HCT116 (cell line): ENCODE measurements at regions not wholly inside any gene's neighbourhood (a gene's known extent, or its start where the extent isn't known, plus 50 kb on each side); places are given as distances from the start of the nearest gene placed in this dataset.

ENCODE experiments used
- ATAC-seq: fragments of 200-7000 bp; cut with Tn5 transposase; 2 replicates; pipeline ENCODE4 v1.9.1; 2020; ENCODE audit warnings: mild to moderate bottlenecking, moderate library complexity
- BruUV-seq: library from RNA; stranded (reverse); fragments of 400-500 nt; replicated peaks from 2 replicates; lab custom pipeline; 2021; lab: Mats Ljungman, UMichigan
- CTCF ChIA-PET: fragments of 300-600 bp; sonication (Branson Sonifier 250); formaldehyde crosslinking; loops from one replicate; lab custom pipeline; 2021; ENCODE audit warnings: antibody characterized with exemption; lab: Charles Lee
- POLR2A ChIA-PET: fragments of 300-600, 350-600 bp; sonication (Branson Sonifier 250); formaldehyde crosslinking; loops from one replicate; lab custom pipeline; 2021; ENCODE audit warnings: antibody characterized with exemption; lab: Charles Lee
- RAD21 ChIA-PET, 2 experiments: fragments of 300-600 bp; sonication (Branson Sonifier 250); formaldehyde crosslinking; loops; one replicate each; lab custom pipeline; 2023; ENCODE audit warnings: low total read pairs in 2 of 2; ENCODE audit not compliant: uncharacterized antibody in 2 of 2, unreplicated experiment in 2 of 2, low non-redundant PET in 1 of 2; lab: Charles Lee
- DNase-seq: peaks from one replicate; pipeline ENCODE4 v3.0.0-alpha.2; 2010; ENCODE audit warnings: low read depth, low spot score
- H2AFZ ChIP-seq: fragments of 200-600 bp; shearing (Covaris generic), sonication (generic); 2 replicates; pipeline ENCODE4 v1.6.1; 2017; ENCODE audit warnings: low read depth, mixed run types, mixed read lengths, antibody characterized with exemption, low read length; ENCODE audit not compliant: poor library complexity, severe bottlenecking
- H3K27ac ChIP-seq: 2 replicates; pipeline ENCODE4 v1.5.1; 2012; ENCODE audit warnings: low read depth, low read length
- H3K27me3 ChIP-seq: fragments of 200-600 bp; sonication (generic); 2 replicates; pipeline ENCODE4 v1.6.1; 2016; ENCODE audit warnings: mixed run types, low read length, mixed read lengths; ENCODE audit not compliant: insufficient read depth
- H3K36me3 ChIP-seq, 2 experiments: fragments of 200-500 bp in 1 of 2; fragments of 200-600 bp in 1 of 2; sonication (Bioruptor generic) in 1 of 2; sonication (generic) in 1 of 2; 2 replicates each; pipeline versions ENCODE4 v1.5.1 to v1.6.1; 2014 to 2016; ENCODE audit warnings: low read length in 2 of 2, inconsistent platforms in 1 of 2, mixed read lengths in 1 of 2, mixed run types in 1 of 2; ENCODE audit not compliant: insufficient read depth in 2 of 2, control insufficient read depth in 1 of 2
- H3K4me1 ChIP-seq, 2 experiments: fragments of 200-600 bp in 1 of 2; sonication (generic) in 1 of 2; 2 replicates each; pipeline versions ENCODE4 v1.5.1 to v1.6.1; 2012 to 2017; ENCODE audit warnings: low read length in 2 of 2, inconsistent platforms in 1 of 2, mild to moderate bottlenecking in 1 of 2, mixed read lengths in 1 of 2, mixed run types in 1 of 2, moderate library complexity in 1 of 2; ENCODE audit not compliant: insufficient read depth in 2 of 2, control insufficient read depth in 1 of 2
- H3K4me2 ChIP-seq: fragments of 200-600 bp; sonication (generic); 2 replicates; pipeline ENCODE4 v1.6.1; 2017; ENCODE audit warnings: mixed run types, low read length, mixed read lengths
- H3K4me3 ChIP-seq, 2 experiments: fragments of 200-600 bp in 1 of 2; sonication (generic) in 1 of 2; replicated peaks in 1 of 2; 2 replicates each; pipeline ENCODE4 v1.5.1; 2011 to 2016; ENCODE audit warnings: low read length in 2 of 2, control low read depth in 1 of 2, low read depth in 1 of 2, mild to moderate bottlenecking in 1 of 2, mixed read lengths in 1 of 2, mixed run types in 1 of 2
- H3K79me2 ChIP-seq: fragments of 200-600 bp; sonication (generic); 2 replicates; pipeline ENCODE4 v1.6.1; 2017; ENCODE audit warnings: mild to moderate bottlenecking, mixed run types, low read length, moderate library complexity, mixed read lengths; ENCODE audit not compliant: insufficient read depth
- H3K9ac ChIP-seq: fragments of 200-600 bp; sonication (generic); 2 replicates; pipeline ENCODE4 v1.6.1; 2016; ENCODE audit warnings: low read length, mixed read lengths
- H3K9me2 ChIP-seq: fragments of 200-600 bp; sonication (generic), shearing (Covaris generic); 2 replicates; pipeline ENCODE4 v1.6.1; 2017; ENCODE audit warnings: mixed run types, mild to moderate bottlenecking, moderate library complexity; ENCODE audit not compliant: insufficient read depth
- H3K9me3 ChIP-seq, 2 experiments: fragments of 200-500 bp in 1 of 2; fragments of 200-600 bp in 1 of 2; sonication (Bioruptor generic) in 1 of 2; sonication (generic) in 1 of 2; 2 replicates each; pipeline ENCODE4 v1.6.1; 2014 to 2017; ENCODE audit warnings: low read length in 2 of 2, mixed read lengths in 2 of 2, inconsistent platforms in 1 of 2, low read depth in 1 of 2, mild to moderate bottlenecking in 1 of 2, mixed run types in 1 of 2, moderate library complexity in 1 of 2; ENCODE audit not compliant: control insufficient read depth in 1 of 2, insufficient read depth in 1 of 2
- H4K20me1 ChIP-seq: fragments of 200-600 bp; sonication (generic), shearing (Covaris generic); 2 replicates; pipeline ENCODE4 v1.6.1; 2017; ENCODE audit warnings: mixed run types, mild to moderate bottlenecking, moderate library complexity; ENCODE audit not compliant: insufficient read depth
- CBX3 ChIP-seq: IDR thresholded peaks from 2 replicates; pipeline ENCODE4 v1.6.1; 2012; ENCODE audit warnings: low read depth
- CEBPB ChIP-seq: IDR thresholded peaks from 2 replicates; pipeline ENCODE4 v1.6.1; 2012; ENCODE audit warnings: low read depth
- EGR1 ChIP-seq: IDR thresholded peaks from 2 replicates; pipeline ENCODE4 v1.6.1; 2012; ENCODE audit warnings: low read depth
- EZH2phosphoT487 ChIP-seq: fragments of 200-600 bp; IDR thresholded peaks from 2 replicates; pipeline ENCODE4 v1.6.1; 2018; ENCODE audit warnings: antibody characterized with exemption, borderline replicate concordance
- FOSL1 ChIP-seq: IDR thresholded peaks from 2 replicates; pipeline ENCODE4 v1.6.1; 2012; ENCODE audit warnings: low read depth
- REST ChIP-seq: IDR thresholded peaks from 2 replicates; pipeline ENCODE4 v1.6.1; 2012; ENCODE audit warnings: low read depth
- SIN3A ChIP-seq: IDR thresholded peaks from 2 replicates; pipeline ENCODE4 v1.6.1; 2012; ENCODE audit warnings: low read depth
- SP1 ChIP-seq: IDR thresholded peaks from 2 replicates; pipeline ENCODE4 v1.6.1; 2012; ENCODE audit warnings: low read depth
- TCF7L2 ChIP-seq: IDR thresholded peaks from 2 replicates; pipeline ENCODE4 v1.7.0; 2011; ENCODE audit warnings: borderline replicate concordance, inconsistent platforms; ENCODE audit not compliant: insufficient read depth, insufficient read length; ENCODE audit errors: extremely low read depth
- YY1 ChIP-seq: IDR thresholded peaks from 2 replicates; pipeline ENCODE4 v1.6.1; 2011; ENCODE audit warnings: low read length, low read depth, moderate library complexity, mild to moderate bottlenecking; ENCODE audit not compliant: insufficient replicate concordance; ENCODE audit errors: extremely low read depth
- ZFX ChIP-seq: fragments of 450-650 bp; IDR thresholded peaks from 2 replicates; pipeline ENCODE4 v1.6.1; 2017
- intact Hi-C: fragments of 100-400 bp; cut with micrococcal nuclease; formaldehyde crosslinking; loops from 2 replicates; pipeline ENCODE4 v1.10.0; 2022
- TF ChIP-seq, protein P1 (sequence below): IDR thresholded peaks from 2 replicates; pipeline ENCODE4 v1.6.1; 2011; ENCODE audit warnings: mild to moderate bottlenecking, low read length, moderate library complexity; ENCODE audit not compliant: insufficient replicate concordance; ENCODE audit errors: extremely low read depth

DNA sequence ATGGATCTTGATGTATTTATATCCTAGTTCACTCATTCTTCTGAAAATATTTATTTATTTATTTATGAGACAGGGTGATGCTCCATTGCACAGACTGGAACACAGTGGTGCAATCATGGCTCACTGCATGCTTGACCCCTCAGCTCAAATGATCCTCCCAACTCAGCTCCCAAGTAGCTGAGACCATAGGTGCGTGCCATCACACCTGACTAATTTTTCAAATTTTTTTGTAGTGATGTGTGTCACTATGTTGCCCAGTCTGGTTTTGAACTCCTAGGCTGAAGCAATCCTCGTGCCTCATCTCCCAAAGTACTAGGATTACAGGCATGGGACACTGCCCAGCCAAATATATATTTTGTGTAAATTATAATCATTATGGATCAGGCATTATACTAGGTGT, 595.6 kb upstream of the ATP2B1 start:
- Histone ChIP-seq H3K27ac (no peak overlapping the region), H3K4me2 (no peak overlapping the region), H3K9me2 (no peaks in the 10 kb centered on the region), H3K4me3 (no peak overlapping the region), H3K4me1 (peaks cover 8 to 11% of the 10 kb centered on the region in 2 experiments; a peak in 3 of 4 replicates), H4K20me1 (no peaks in the 10 kb centered on the region), H3K9me3 (no peaks in the 10 kb centered on the region), H3K79me2 (no peaks in the 10 kb centered on the region), H2AFZ (no peak overlapping the region), H3K9ac (no peak overlapping the region), H3K27me3 (no peaks in the 10 kb centered on the region), H3K36me3 (no peaks in the 10 kb centered on the region)
- TF ChIP-seq SP1 (no peak), CBX3 (no peak), TCF7L2 (no peak), CEBPB (no peak), SIN3A (no peak), EZH2phosphoT487 (no peak), YY1 (no peak), EGR1 (no peak), REST (no peak), FOSL1 (no peak), ZFX (no peak)
- TF ChIP-seq, protein P1, sequence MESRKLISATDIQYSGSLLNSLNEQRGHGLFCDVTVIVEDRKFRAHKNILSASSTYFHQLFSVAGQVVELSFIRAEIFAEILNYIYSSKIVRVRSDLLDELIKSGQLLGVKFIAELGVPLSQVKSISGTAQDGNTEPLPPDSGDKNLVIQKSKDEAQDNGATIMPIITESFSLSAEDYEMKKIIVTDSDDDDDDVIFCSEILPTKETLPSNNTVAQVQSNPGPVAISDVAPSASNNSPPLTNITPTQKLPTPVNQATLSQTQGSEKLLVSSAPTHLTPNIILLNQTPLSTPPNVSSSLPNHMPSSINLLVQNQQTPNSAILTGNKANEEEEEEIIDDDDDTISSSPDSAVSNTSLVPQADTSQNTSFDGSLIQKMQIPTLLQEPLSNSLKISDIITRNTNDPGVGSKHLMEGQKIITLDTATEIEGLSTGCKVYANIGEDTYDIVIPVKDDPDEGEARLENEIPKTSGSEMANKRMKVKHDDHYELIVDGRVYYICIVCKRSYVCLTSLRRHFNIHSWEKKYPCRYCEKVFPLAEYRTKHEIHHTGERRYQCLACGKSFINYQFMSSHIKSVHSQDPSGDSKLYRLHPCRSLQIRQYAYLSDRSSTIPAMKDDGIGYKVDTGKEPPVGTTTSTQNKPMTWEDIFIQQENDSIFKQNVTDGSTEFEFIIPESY = no peak
- intact Hi-C loops = no loop called here
- ATAC-seq (no peak), DNase-seq (no peak)
- POLR2A ChIA-PET = no interaction called here
- RAD21 ChIA-PET = no interaction called here
- no TSS peak for BruUV-seq
- CTCF ChIA-PET = no interaction called here
